Islet of Langerhans (tissue), 1 donor: ENCODE measurements at regions not wholly inside any gene's neighbourhood (a gene's known extent, or its start where the extent isn't known, plus 50 kb on each side); places are given as distances from the start of the nearest gene placed in this dataset.

ENCODE experiments used
- FAIRE-seq: peaks from one replicate; lab custom pipeline; 2011; peaks lifted over from hg19 to GRCh38; lab: Jason Lieb, UNC

- no peak for FAIRE-seq
Observed at GRCh38 chr10:4141471-4141870, 356.5 kb upstream of the KLF6 start.

GRCh38 chr10:4138146-4138721 lies 353.2 kb upstream of the KLF6 start:
- no peak for FAIRE-seq

GRCh38 chr10:4137299-4137698 lies 352.3 kb upstream of the KLF6 start:
- no peak for FAIRE-seq

- no peak for FAIRE-seq
Observed at GRCh38 chr10:4136121-4136520, 351.1 kb upstream of the KLF6 start.

GRCh38 chr10:4132216-4132556 lies 347.2 kb upstream of the KLF6 start:
- FAIRE-seq: no peak

- no peak for FAIRE-seq
Observed at GRCh38 chr10:4131407-4132215, 346.6 kb upstream of the KLF6 start.

- no peak for FAIRE-seq
Observed at GRCh38 chr10:4130685-4131084, 345.7 kb upstream of the KLF6 start.

GRCh38 chr10:4129866-4130477 lies 345.0 kb upstream of the KLF6 start:
- no peak for FAIRE-seq

- no peak for FAIRE-seq
Observed at GRCh38 chr10:4127518-4128315, 342.7 kb upstream of the KLF6 start.

- no peak for FAIRE-seq
Observed at GRCh38 chr10:4125776-4126175, 340.8 kb upstream of the KLF6 start.

- FAIRE-seq: peak; percentile 13
Observed at GRCh38 chr10:4121502-4122380, 336.7 kb upstream of the KLF6 start.

- FAIRE-seq: no peak
Observed at GRCh38 chr10:4120096-4120853, 335.3 kb upstream of the KLF6 start.

GRCh38 chr10:4119107-4119506 lies 334.1 kb upstream of the KLF6 start:
- no peak for FAIRE-seq

- FAIRE-seq: no peak
Observed at GRCh38 chr10:4117604-4118003, 332.6 kb upstream of the KLF6 start.

- peak; percentile 17 for FAIRE-seq
Observed at GRCh38 chr10:4111643-4112042, 326.6 kb upstream of the KLF6 start.

- FAIRE-seq: no peak
Observed at GRCh38 chr10:4109469-4109868, 324.5 kb upstream of the KLF6 start.

- FAIRE-seq: no peak
Observed at GRCh38 chr10:4108693-4109092, 323.7 kb upstream of the KLF6 start.

- no peak for FAIRE-seq
Observed at GRCh38 chr10:4107285-4107851, 322.4 kb upstream of the KLF6 start.

- no peak for FAIRE-seq
Observed at GRCh38 chr10:4103603-4104002, 318.6 kb upstream of the KLF6 start.

GRCh38 chr10:4102802-4103344 lies 317.9 kb upstream of the KLF6 start:
- FAIRE-seq: no peak
